NCI-H1930 (cell line): ENCODE measurements at regions not wholly inside any gene's neighbourhood (a gene's known extent, or its start where the extent isn't known, plus 50 kb on each side); places are given as distances from the start of the nearest gene placed in this dataset.

Experiments
- DNase-seq, 2 experiments: peaks; one replicate each; lab custom pipeline; 2025; lab: John Stamatoyannopoulos, UW

DNA sequence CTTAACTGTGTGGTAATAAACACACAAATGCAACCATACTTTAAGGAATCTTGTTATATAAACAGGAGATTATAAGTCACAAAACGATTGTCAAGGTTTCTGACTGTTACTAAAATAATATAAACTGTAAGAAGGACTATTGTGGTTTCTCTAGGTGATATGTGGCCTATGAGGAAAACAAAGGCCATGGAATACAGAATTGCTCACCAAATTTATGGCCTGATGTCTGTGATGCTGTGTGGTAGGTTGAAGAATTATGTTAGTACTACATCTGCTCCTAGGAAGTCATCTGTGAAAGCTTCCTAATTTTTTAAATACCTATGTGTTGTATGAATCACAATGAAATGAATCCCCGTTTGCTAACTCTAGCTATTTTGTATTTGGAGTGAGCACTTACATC lies 875.4 kb upstream of the MAP3K7 start:
- DNase-seq, result no peak

DNA sequence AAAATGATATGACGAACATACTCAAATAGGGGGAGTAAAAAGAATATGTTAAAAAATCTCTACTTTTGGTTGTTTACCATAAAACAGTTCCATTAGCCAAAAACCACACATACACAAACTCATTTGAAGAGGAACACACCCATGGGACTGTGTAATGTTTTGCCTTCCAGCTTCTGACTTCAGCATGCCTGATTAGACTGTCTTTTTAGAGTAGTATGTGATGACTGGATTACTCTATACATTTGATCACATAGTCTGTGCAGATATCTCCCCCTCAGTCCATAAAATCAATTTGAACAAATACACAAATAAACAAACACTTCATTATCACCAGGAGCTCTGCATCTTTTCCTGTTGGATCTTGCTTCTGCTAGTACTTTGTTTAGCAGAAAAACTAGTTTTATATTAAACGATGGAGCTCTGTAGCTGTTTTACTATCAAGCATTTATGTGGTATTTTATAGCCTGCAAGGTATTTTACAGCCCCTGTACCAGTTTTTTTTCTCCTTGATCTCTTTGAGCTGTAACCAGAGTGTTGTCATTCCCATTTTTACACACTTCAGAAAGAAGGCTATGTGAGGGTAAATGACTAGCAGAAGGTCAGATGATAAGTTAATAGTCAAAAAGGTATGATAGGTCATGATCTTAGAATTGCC lies 866.5 kb upstream of the MAP3K7 start:
- no peak for DNase-seq

- DNase-seq, result no peak
Observed at GRCh38 chr6:91449539-91449938, 862.7 kb upstream of the MAP3K7 start.

GRCh38 chr6:91447530-91448254 lies 860.8 kb upstream of the MAP3K7 start:
- DNase-seq, result no peak

DNA sequence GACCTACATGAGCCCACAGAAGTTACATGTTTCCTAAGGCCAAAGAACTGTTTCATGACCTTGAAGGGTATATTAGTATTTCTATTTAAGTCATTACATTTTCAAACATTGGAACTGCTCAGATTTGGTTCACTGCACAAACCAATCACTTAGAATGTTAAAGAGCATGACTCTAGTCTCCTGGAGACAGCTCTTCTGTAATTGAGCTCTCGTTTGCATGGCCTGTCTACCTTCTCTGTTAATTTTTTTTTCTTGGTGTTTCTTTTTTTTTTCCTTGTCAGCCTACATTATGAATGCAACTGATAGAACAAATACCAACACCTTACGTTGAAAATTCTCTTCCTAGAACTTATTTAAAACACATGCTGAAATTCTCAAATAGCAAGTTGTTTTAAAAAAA lies 860.2 kb upstream of the MAP3K7 start:
- no peak for DNase-seq

DNA sequence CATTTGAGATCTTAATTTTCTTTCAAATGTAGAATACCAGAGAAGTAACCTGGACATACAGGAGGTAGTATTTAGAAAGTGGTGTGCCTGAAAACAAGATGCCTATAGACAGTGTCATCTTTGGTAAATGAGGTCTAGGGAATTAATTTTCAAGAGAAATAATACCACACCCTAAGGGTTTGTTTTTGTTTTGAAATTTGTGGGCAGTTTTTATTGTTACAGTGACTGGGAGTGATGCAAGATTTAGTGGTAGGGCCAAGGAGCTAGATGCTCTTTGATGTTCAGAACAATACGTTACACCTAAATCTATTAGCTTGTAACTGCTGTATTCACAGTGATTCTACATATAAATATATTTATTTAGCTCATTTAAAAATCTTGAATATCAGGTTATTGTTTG lies 856.5 kb upstream of the MAP3K7 start:
- DNase-seq, result no peak

DNA sequence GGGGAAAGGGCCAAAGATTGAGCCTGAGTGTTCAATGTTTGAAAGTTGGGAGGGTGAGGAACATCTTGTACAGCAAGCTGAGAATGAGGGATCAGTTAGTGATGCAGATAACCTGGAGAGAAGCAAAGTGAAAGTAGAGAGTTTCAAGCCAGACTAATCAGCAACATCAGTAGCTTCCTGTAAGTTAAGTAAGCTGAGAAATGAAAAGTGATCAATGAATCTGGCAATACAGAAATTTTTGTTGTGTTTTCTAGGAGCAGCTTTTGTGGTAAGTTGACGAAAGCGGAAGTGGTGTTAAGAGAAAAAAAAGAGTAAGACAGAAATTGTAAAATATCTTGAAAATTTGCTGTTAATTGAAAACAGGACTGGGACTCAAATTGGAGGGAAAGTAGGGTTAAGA lies 855.5 kb upstream of the MAP3K7 start:
- DNase-seq, result no peak

DNA sequence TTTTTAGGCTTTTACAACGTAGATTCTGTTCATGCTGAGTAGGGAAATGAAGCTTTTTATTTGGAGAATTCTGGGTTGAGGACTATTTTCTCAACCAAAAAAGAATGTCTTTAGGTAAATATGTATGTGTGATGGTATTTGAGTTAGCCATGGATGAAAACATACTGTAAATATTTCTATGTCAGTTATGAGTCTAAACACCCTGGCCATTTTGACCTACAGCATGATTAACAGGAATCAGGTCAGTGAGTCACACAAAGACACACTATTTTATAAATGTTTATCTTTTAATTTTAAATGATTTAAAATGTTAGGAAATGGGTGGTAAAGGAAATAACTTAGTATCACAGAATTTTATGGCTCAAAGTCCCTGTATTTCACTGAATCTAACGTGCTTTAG lies 851.7 kb upstream of the MAP3K7 start:
- no peak for DNase-seq

- DNase-seq, result no peak
Observed at GRCh38 chr6:91437315-91437729, 850.5 kb upstream of the MAP3K7 start.

DNA sequence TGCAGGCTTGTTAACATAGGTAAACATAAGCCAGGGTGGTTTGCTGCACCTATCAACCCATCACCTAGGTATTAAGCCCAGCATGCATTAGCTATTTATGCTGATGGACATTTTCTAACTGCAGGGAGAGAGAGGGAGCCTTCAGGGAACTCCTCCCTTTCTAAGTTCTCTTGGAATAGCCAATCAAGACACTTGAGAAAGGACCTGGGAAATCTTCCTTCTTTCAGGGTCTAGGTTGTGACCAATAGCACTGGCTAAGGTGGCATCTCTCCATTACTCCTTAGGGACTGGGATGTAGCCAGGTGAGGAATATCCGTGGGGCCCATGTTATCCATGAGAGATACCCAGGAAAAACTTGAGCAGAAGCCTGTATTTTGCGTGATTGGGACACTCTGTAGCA lies 849.6 kb upstream of the MAP3K7 start:
- no peak for DNase-seq

- no peak for DNase-seq
Observed at GRCh38 chr6:91435630-91436029, 848.8 kb upstream of the MAP3K7 start.

DNA sequence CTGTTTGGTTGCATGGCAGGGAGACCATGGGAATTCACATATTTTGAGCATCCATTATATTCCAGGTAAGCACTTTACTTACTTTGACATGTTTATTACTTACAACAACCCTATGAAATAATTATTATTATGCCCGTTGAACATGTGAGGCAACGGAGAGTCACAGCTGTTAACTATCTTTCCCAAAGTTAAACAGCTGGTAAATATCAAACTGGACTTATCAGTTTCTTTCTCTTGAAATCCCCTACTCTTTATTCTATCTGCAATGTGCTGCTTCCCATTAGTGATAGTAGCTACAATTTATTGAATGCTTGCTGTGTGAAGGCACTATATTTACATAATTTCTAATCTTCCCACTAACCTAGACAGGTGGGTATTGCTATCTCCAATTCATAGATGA lies 847.7 kb upstream of the MAP3K7 start:
- no peak for DNase-seq

GRCh38 chr6:91433660-91434534 lies 847.0 kb upstream of the MAP3K7 start:
- DNase-seq, result no peak

DNA sequence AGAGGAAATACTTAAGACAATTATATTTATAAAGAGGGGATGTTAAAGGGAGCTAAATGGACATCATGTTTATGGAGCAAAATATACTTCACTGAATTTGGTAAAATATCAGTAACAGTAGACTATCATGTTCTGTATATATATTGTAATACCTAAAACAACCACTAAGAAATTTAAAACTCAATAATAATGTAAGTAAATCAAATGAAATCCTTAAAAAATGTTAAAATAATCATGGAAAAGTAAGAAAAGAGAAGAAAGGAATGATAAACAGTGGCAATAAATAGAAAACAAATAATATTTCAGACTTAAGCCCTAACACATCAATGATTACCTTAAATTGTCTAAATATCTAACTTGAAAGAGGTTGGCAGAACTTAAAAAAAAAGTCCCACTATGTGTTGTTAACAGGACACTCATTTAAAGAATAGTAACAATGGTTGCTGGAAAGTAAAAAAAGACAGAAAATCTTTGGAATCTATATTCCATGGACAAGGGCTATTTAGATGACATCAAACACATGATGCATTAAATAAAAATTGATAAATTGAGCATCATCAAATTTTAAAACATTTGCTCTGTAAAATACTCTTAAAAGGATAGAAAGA lies 842.2 kb upstream of the MAP3K7 start:
- DNase-seq, result no peak

DNA sequence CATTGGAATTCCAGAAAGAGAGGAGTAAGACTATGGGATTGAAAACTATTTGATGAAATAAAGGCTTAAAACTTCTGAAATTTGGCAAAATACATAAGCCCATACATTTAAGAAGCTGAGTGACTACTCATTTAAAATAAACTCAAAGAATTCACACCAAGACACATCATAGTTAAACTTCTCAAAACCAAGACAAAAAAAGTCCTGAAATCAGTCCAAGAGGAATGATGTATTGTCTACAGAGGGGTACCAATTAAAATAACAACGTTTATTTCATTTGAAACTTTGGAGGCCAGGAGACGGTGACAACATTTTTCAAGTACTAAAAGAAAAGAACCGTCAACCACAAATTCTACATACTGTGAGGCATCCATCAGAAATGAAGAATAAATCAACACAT lies 841.4 kb upstream of the MAP3K7 start:
- DNase-seq, result no peak

DNA sequence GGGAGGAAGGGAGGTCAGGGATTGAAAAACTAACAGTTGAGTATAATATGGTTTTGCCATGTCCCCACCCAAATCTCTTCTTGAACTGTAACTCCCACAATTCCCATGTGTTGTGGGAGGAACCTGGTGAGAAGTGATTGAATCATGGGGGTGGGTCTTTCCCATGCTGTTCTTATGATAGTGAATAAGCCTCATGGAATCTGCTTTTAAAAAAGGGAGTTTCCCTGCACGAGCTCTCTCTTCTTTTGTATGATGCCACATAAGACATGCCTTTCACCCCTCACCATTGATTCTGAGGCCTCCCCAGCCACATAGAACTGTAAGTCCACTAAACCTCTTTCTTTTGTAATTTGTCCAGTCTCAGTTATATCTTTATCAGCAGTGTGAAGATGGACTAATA lies 833.4 kb upstream of the MAP3K7 start:
- DNase-seq, result no peak

GRCh38 chr6:91415031-91415605 lies 828.2 kb upstream of the MAP3K7 start:
- no peak for DNase-seq

DNA sequence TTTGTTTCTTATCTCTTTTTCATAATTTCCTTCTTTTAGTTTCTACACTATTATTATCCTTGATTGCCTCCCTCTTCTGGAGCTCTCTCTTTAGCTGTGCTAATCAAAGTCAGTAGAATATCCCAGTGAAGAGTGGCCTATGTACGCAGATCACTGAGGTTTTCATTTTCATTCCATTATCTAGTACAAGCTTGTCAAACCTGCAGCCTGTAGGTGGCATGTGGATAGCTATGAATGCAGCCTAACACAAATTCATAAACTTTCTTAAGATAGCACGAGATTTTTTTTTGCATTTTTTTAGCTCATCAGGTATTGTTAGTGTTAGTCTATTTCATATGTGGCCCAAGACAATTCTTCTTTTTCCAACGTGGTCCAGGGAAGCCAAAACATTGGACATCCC lies 825.7 kb upstream of the MAP3K7 start:
- DNase-seq, result no peak

DNA sequence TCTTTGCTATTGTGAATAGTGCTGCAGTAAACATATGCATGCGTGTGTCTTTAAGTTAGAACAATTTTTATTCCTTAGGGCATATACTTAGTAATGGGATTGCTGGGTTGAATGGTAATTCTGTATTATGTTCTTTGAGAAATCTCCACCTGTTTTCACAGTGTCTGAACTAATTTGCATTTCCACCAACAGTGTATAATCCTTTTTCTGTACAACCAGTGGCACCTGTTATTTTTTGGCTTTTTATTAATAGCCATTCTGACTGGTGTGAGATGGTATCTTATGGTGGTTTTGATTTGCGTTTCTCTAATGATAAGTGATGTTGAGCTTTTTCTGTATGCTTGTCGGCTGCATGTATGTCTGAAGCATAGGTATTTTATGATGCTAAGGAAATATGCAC lies 820.8 kb upstream of the MAP3K7 start:
- DNase-seq, result no peak

GRCh38 chr6:91392951-91393350 lies 806.1 kb upstream of the MAP3K7 start:
- DNase-seq, result no peak

GRCh38 chr6:91387290-91388059 lies 800.6 kb upstream of the MAP3K7 start:
- no peak for DNase-seq
